BJ (cell line): ENCODE measurements at regions not wholly inside any gene's neighbourhood (a gene's known extent, or its start where the extent isn't known, plus 50 kb on each side); places are given as distances from the start of the nearest gene placed in this dataset.

Experiments used
- CTCF ChIA-PET: fragments of 350-600 bp; formaldehyde crosslinking; extraction: SDS; loops from one replicate; lab custom pipeline; 2021; ENCODE audit warnings: antibody characterized with exemption, inconsistent platforms; lab: Yijun Ruan, JAX
- POLR2A ChIA-PET: fragments of 300-600 bp; sonication (Branson Sonifier 250); formaldehyde crosslinking; extraction: SDS; loops from one replicate; lab custom pipeline; 2021; ENCODE audit warnings: antibody characterized with exemption; lab: Charles Lee
- DNase-seq: peaks from one replicate; pipeline ENCODE4 v3.0.0-alpha.2; 2011; ENCODE audit warnings: low read depth
- H3K27me3 ChIP-seq: 2 replicates; pipeline ENCODE4 v1.6.0; 2011; ENCODE audit warnings: low read length; ENCODE audit not compliant: control insufficient read depth, insufficient read depth
- H3K36me3 ChIP-seq: 2 replicates; pipeline ENCODE4 v1.5.1; 2011; ENCODE audit warnings: low read length; ENCODE audit not compliant: control insufficient read depth, insufficient read depth
- H3K4me3 ChIP-seq: 2 replicates; pipeline ENCODE4 v1.5.1; 2011; ENCODE audit warnings: low read depth, mild to moderate bottlenecking, control low read depth, low read length
- CTCF ChIP-seq: IDR thresholded peaks from 2 replicates; pipeline ENCODE4 v1.5.1; 2011; ENCODE audit warnings: low read depth, mild to moderate bottlenecking, control low read depth, inconsistent platforms, low read length, moderate library complexity; ENCODE audit not compliant: insufficient read depth

- Histone ChIP-seq H3K27me3 (no peaks in the 10 kb centered on the region), H3K4me3 (no peak overlapping the region), H3K36me3 (no peaks in the 10 kb centered on the region)
- ChIA-PET POLR2A (no interaction called here), CTCF (no interaction called here)
- DNase-seq, result no peak
- no peak for TF ChIP-seq CTCF
These were observed 482.1 kb upstream of the RGS18 start for GRCh38 chr1:191675856-191676783.

DNA sequence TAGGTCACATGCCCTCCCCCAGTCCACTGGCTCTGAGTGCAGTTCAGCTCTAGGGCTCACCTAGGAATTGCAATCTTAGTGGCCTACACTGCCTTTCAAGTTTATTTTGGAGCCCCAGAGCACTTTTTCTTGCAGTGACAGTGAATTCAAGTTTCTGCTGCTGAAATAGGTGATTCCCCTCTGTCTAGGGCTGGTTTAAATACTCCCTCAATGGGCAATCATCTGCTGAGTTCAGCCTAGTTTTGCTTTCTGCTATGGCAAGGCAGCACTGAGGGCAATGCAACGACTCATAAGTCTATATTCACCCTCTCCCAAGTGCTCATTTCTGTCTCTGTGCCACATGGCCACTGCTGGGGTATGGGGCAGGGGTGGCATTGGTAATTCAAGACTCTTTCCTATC is 472.6 kb upstream of the RGS18 start:
- DNase-seq, result no peak
- H3K27me3 ChIP-seq, result no peaks in the 10 kb centered on the region
- H3K4me3 ChIP-seq, result no peak overlapping the region
- no peak for TF ChIP-seq CTCF
- POLR2A ChIA-PET, result no interaction called here
- H3K36me3 ChIP-seq, result no peaks in the 10 kb centered on the region
- CTCF ChIA-PET, result no interaction called here

GRCh38 chr1:191687721-191688120 is 470.5 kb upstream of the RGS18 start:
- ChIA-PET POLR2A (no interaction called here), CTCF (no interaction called here)
- DNase-seq, result no peak
- TF ChIP-seq CTCF, result no peak
- Histone ChIP-seq H3K27me3 (no peaks in the 10 kb centered on the region), H3K4me3 (no peak overlapping the region), H3K36me3 (no peaks in the 10 kb centered on the region)

GRCh38 chr1:191690931-191691330 is 467.3 kb upstream of the RGS18 start:
- H3K27me3 ChIP-seq, result no peaks in the 10 kb centered on the region
- no peak for TF ChIP-seq CTCF
- H3K4me3 ChIP-seq, result no peak overlapping the region
- ChIA-PET CTCF (no interaction called here), POLR2A (no interaction called here)
- no peaks in the 10 kb centered on the region for H3K36me3 ChIP-seq
- DNase-seq, result no peak

- Histone ChIP-seq H3K4me3 (no peak overlapping the region), H3K36me3 (no peaks in the 10 kb centered on the region), H3K27me3 (no peaks in the 10 kb centered on the region)
- no peak for DNase-seq
- ChIA-PET POLR2A (no interaction called here), CTCF (interaction anchor here (0.6 kb wide), 1 partner anchor 18 kb away, joined by 4 read pairs; no protein-coding TSS in a partner anchor)
- no peak for TF ChIP-seq CTCF
These were observed 464.5 kb upstream of the RGS18 start for GRCh38 chr1:191693797-191694196.
